ENCODE measurements at regions not wholly inside any gene's neighbourhood (a gene's known extent, or its start where the extent isn't known, plus 50 kb on each side); places are given as distances from the start of the nearest gene placed in this dataset.

- BruUV-seq (replicated peaks), result no TSS peak
- in situ Hi-C loops (cut with HindIII; ENCODE audit: low pct_unique_long_range_greater_than_20kb, low sequenced_read_pairs) (no loop called here), intact Hi-C loops (cut with micrococcal nuclease; ENCODE audit: unreplicated experiment) (no loop called here)
- DNase-seq (ENCODE audit: low read depth, low spot score) (no peak), ATAC-seq (no peak)
- TF ChIP-seq SIN3A (IDR thresholded peaks at IDR 0.05; ENCODE audit: borderline replicate concordance, insufficient read depth, low read depth, low read length), result no peak
- TF ChIP-seq CTCF (IDR thresholded peaks at IDR 0.05), result no peak
- no peak for TF ChIP-seq POLR2AphosphoS5 (IDR thresholded peaks at IDR 0.05; ENCODE audit: low read depth, low read length)
- no peak for TF ChIP-seq TCF7L2 (IDR thresholded peaks at IDR 0.05; ENCODE audit: low read depth, low read length)
- TF ChIP-seq, protein P1, sequence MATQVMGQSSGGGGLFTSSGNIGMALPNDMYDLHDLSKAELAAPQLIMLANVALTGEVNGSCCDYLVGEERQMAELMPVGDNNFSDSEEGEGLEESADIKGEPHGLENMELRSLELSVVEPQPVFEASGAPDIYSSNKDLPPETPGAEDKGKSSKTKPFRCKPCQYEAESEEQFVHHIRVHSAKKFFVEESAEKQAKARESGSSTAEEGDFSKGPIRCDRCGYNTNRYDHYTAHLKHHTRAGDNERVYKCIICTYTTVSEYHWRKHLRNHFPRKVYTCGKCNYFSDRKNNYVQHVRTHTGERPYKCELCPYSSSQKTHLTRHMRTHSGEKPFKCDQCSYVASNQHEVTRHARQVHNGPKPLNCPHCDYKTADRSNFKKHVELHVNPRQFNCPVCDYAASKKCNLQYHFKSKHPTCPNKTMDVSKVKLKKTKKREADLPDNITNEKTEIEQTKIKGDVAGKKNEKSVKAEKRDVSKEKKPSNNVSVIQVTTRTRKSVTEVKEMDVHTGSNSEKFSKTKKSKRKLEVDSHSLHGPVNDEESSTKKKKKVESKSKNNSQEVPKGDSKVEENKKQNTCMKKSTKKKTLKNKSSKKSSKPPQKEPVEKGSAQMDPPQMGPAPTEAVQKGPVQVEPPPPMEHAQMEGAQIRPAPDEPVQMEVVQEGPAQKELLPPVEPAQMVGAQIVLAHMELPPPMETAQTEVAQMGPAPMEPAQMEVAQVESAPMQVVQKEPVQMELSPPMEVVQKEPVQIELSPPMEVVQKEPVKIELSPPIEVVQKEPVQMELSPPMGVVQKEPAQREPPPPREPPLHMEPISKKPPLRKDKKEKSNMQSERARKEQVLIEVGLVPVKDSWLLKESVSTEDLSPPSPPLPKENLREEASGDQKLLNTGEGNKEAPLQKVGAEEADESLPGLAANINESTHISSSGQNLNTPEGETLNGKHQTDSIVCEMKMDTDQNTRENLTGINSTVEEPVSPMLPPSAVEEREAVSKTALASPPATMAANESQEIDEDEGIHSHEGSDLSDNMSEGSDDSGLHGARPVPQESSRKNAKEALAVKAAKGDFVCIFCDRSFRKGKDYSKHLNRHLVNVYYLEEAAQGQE (IDR thresholded peaks at IDR 0.05; ENCODE audit: insufficient read depth in 1 of 2, low read depth in 2 of 2, low read length in 1 of 2), result no peak
- H3K4me3 ChIP-seq (ENCODE audit: low read depth in 2 of 2, low read length in 2 of 2), result no peak overlapping the region
- H3K9me3 ChIP-seq (ENCODE audit: control insufficient read depth, insufficient read depth, low read depth, low read length), result no peaks in the 10 kb centered on the region
- H3K4me1 ChIP-seq (ENCODE audit: control insufficient read depth, insufficient read depth, low read length), result no peaks in the 10 kb centered on the region
- CTCF ChIA-PET, result no interaction called here
- no peak overlapping the region for H3K27ac ChIP-seq (ENCODE audit: low read length)
- no peaks in the 10 kb centered on the region for H3K36me3 ChIP-seq (ENCODE audit: control insufficient read depth, insufficient read depth, low read length)
- POLR2A ChIA-PET, result no interaction called here
- H3K27me3 ChIP-seq (ENCODE audit: control insufficient read depth, insufficient read depth, low read length), result 0 out of 2 replicates have a peak, but pooled peaks cover 2% of the 10 kb centered on the region
Measured at GRCh38 chr3:139098391-139098790, 53.7 kb upstream of the PRR23C start.

DNA sequence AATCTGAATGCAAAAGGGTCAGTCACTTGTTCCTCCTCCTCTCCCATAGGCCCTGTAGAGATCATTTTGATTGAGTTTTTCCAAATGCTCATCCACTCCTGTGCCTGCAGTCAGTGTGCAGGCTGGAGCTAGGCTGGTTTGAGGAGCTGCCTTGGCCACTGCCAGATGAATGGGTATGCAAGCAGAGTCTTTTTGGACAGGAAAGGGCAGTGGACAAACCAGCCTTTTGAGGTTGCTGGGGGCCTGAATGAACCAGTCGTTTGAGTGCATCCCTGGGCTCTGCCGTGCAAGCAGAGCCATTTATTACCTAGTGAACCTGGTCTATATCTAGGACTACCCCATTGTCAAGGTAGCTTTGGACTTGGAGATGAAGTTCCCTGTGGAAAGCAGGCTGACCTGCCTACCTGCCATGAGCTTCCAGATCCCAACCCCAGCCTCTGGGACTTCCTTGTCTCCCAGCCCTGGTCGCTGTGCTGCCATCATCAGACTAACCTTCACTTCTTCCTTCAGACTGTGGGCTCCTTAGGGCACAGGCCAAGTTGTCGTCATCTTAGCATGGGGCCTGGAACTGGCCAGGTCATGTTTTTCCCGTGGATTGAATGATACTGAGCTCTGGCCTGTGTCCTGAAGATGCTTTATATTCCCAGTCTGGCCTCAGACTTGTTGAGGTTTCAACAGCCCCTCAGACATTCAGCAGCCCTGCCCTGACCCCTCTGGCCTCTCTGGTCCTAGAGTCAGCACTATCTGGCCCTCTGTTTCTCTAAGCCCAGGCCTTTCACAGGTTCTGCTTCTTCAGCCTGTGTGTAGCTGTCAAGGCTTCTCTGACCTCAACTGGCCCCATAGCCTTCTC, 55.5 kb upstream of the PRR23C start:
- BruUV-seq (replicated peaks), result no TSS peak
- in situ Hi-C loops (cut with HindIII; ENCODE audit: low pct_unique_long_range_greater_than_20kb, low sequenced_read_pairs), result no loop called here
- POLR2A ChIA-PET, result no interaction called here

More for the DNA sequence above, 55.5 kb upstream of the PRR23C start:
- intact Hi-C loops (cut with micrococcal nuclease; ENCODE audit: unreplicated experiment), result no loop called here
- Histone ChIP-seq H3K9me3 (ENCODE audit: control insufficient read depth, insufficient read depth, low read depth, low read length) (no peaks in the 10 kb centered on the region), H3K27ac (ENCODE audit: low read length) (no peak overlapping the region), H3K27me3 (ENCODE audit: control insufficient read depth, insufficient read depth, low read length) (no peaks in the 10 kb centered on the region), H3K4me3 (ENCODE audit: low read depth in 2 of 2, low read length in 2 of 2) (no peak overlapping the region), H3K36me3 (ENCODE audit: control insufficient read depth, insufficient read depth, low read length) (no peaks in the 10 kb centered on the region), H3K4me1 (ENCODE audit: control insufficient read depth, insufficient read depth, low read length) (no peaks in the 10 kb centered on the region)
- CTCF ChIA-PET, result interaction anchor here (0.6 kb wide), 1 partner anchor 10 kb away, joined by 5 read pairs; no protein-coding TSS in a partner anchor
- no peak for DNase-seq (ENCODE audit: low read depth, low spot score)
- no peak for ATAC-seq
- no peak for TF ChIP-seq TCF7L2 (IDR thresholded peaks at IDR 0.05; ENCODE audit: low read depth, low read length)
- TF ChIP-seq CTCF (IDR thresholded peaks at IDR 0.05), result no peak
- TF ChIP-seq, protein P1 (IDR thresholded peaks at IDR 0.05; ENCODE audit: insufficient read depth in 1 of 2, low read depth in 2 of 2, low read length in 1 of 2), result no peak
- no peak for TF ChIP-seq POLR2AphosphoS5 (IDR thresholded peaks at IDR 0.05; ENCODE audit: low read depth, low read length)
- no peak for TF ChIP-seq SIN3A (IDR thresholded peaks at IDR 0.05; ENCODE audit: borderline replicate concordance, insufficient read depth, low read depth, low read length)

Data from Panc1 (cell line).